HG02852 (cell line): ENCODE measurements at regions not wholly inside any gene's neighbourhood (a gene's known extent, or its start where the extent isn't known, plus 50 kb on each side); places are given as distances from the start of the nearest gene placed in this dataset.

Experiments
- ATAC-seq: cut with Tn5 transposase; IDR thresholded peaks from one replicate; pipeline ENCODE4 v1.9.1; 2021; ENCODE audit warnings: mild to moderate bottlenecking, moderate library complexity; ENCODE audit not compliant: unreplicated experiment

DNA sequence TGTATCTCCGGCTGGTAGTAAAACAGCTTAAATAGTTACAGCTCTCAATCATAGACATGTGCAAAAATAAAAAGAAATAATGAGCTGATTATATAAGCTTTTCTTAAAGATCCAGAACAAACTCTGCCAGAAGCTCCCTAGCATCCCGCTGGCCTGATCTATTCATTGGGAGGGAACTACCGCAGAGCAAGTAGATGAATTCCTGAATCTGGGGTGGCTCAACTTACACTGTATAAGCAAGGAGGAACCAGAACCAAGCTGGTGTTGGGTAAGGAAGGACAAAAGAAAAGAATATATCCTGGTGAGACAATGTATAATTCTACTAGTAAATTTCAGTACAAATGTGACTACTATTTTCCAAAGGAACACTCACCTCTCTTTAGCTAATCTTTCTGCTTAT, 1122.2 kb downstream of the OLFM4 start:
- ATAC-seq: no peak

DNA sequence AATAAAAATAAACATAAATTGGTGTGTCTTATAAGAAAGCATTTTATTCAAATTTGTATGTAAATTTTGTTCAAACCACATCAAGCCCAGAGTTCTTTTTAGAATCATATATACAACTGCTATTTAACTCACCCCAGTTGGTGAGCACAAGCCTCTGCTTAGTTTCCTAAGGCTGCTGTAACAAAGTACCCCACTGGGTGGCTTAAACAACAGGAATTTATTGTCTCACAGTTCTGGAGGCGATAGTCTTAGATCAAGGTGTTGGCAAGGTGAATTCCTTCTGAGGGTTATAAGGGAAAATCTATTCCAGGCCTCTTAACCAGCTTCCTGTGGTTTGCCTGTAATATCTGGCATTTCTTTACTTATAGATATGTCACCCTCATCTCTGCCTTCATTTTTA, 1133.5 kb downstream of the OLFM4 start:
- ATAC-seq: no peak

DNA sequence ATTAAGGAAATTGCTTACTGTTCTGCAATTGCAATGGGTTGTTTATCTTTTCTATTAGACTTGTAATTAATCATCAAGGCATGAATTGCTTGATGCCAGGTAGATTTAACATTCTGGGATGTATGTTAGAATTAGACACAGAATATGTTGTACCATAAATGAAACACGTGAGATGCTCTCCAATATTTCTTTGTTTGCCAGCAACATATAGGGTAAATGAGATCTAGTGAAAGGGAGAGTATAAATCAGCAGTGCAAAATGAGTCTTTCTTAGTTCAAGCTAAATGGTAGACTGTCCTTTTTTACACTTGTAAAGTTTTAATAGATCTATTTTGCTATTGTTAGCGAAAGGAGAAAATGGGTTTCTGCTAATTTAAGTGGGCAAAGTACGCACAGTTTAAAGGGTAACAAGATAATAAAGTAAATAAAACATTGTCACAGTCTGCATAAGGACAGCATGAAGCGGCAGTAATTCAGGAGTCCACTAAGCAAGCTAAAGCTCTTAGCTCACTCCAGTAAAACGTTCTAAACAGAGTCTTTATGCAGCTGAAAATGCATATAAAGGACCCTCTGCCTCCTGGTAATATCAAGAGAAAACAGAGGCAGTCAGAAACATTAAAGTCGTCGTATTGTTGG, 1137.1 kb downstream of the OLFM4 start:
- no peak for ATAC-seq

DNA sequence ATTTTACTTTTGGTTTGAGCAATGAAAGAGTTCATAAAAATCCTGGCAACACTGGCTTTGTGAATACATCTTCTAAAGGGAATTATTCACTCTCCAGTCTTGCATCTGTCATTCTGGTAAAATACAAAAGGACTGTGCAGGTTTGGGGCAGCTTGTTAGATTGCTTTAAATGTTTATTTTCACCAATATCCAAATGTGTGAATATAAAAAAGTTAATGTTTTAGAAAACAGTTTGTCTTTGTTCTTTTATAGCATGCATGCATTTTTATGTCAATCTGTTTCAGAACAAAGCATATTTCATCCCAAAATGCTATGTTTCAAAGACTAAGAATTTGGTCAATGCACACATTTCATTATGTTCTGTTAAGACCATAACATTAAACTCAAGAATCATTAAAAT, 1145.4 kb downstream of the OLFM4 start:
- ATAC-seq: no peak

DNA sequence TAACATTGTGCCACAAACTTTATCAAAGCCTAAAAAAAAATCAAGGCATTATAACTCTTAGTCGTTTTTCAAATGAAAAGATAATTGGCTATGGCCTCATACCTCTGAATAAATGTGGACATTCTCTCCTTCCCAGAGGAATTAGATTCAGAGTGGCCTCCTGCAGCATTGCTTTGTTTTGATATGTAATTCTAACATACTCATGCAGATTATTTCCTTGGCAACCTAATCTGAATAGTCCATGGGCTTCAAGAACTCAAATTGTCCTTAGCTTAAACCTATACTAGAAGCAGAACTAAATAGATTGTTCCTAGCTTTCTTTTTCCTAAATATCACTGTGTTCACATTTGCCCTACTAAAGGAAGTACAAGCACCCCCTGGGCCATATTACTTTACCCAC, 1146.9 kb downstream of the OLFM4 start:
- no peak for ATAC-seq

DNA sequence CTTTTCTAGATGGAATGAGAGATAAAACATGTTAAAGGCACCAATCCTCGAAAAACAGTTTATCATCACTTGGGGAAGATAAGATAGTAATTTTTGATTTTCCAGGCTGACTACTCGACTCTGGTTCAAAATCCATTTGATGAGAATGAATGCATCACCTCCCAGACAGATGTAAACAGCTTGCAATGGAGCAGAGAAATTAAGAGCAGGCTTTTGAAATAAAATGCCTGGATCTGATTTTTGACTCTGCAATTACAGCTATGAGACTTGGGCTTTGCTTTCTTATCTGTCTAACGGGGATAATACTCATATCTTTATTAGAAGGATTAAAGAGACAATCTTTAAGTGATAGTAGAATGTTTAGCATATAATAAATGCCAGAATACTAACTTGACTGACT, 1148.9 kb downstream of the OLFM4 start:
- ATAC-seq: no peak

DNA sequence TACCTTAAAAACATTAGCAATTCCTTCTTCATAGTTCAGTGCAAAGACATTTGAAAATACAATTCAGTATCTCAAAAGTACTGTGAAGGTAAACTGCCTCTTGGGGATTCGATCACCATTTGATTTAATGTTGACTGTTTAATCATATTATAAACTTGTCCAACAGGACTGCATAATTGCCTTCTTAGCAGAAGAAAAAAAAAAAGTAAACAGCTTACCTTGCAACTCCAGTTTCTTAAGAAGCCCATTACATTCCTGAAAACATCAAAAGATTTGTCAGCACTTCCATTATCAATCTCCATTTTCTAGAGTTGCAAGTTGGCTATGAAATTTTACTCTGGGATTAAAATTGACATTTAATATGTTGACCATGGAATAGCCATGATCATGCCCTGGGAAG, 1154.6 kb downstream of the OLFM4 start:
- ATAC-seq: no peak

DNA sequence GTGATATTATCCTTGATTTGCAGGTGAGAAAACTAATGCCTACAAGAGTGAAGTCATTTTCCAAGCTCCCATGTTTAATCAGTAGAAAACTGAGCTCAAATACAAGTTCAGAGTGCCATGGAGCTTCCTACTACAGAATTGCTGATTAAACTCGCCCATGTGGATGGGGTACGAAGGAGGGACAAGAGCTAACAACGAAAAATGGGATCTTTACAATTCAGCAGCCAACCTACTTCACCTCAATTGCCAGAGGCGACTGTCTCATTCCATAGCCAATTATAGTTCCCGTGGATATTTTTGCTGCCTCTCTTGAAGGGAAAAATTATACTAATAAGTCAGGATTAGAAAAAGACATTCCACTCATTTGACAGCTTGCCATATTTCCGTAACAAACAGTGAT, 1155.1 kb downstream of the OLFM4 start:
- no peak for ATAC-seq

DNA sequence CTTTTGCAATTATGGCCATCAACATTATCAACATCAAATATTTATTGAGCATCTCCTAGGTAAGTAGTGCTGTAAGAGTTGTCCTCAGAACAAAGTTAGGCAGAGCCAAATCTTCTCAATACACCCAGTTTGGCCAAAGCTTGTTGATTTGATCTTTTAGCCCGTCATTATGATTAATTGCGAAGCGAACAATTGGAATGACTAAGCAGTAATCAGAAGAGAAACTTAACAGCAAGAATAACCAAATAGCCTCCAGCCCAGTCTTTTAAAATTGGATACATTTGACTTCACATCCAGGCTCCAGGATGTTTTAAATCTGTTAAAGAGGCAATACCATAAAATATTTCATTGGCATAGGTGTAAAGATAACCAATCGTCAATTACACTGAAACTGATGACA, 1156.0 kb downstream of the OLFM4 start:
- ATAC-seq: no peak

DNA sequence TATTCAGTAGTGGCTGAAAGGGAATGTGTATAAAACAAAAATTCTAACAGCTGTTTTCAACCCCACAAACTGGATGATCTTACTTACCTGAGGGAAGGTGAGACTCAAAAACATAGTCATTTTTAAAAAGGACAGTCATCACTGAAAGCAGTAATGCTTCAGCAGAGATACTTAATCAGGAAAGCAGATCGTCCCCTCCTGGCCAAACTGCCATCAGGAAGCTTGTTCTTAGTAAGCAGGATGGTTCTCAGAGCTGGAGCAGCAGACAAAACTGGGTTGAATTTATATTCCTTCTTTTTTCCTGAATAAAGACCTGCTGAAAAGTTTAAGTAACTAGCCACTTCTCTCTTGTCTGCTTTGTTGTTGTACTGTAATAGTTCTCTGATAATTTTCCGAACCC, 1156.5 kb downstream of the OLFM4 start:
- ATAC-seq: no peak

DNA sequence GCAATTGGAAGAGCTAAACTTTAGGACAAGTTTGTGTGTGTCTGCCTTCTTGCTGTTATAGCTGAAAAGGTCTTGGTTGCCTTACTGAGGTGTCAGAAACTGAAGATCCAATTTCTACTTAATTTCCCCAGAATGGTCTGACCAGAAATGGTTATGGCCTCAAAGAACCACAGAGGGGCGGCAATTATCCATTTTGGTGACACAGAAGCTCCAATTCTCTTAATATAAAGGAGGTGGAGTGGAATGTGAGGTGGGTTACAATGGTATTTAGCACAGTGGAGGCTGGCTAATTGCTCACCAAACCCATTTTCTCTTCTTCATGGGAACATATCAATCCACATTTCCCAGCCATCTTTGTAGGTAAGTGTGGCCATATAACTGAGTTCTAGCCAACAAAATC, 1157.2 kb downstream of the OLFM4 start:
- no peak for ATAC-seq

DNA sequence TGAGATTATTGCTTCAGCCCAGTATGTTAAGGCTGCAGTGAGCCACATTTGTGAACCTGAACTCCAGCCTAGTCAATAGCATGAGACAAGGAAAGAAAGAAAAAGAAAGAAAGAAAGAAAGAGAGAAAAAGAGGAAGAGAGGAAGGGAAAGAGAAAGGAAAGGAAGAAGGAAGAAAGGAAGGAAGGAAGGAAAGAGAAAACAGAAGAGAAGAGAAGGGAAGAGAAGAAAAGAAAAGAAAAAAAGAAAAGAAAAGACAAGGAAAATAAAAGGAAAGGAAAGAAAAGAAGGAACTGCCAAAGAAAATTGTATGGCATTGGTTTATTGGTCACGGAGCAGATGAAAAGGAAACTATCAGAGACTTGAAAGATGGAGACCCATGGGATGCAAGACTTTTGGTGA, 1158.8 kb downstream of the OLFM4 start:
- ATAC-seq: no peak

DNA sequence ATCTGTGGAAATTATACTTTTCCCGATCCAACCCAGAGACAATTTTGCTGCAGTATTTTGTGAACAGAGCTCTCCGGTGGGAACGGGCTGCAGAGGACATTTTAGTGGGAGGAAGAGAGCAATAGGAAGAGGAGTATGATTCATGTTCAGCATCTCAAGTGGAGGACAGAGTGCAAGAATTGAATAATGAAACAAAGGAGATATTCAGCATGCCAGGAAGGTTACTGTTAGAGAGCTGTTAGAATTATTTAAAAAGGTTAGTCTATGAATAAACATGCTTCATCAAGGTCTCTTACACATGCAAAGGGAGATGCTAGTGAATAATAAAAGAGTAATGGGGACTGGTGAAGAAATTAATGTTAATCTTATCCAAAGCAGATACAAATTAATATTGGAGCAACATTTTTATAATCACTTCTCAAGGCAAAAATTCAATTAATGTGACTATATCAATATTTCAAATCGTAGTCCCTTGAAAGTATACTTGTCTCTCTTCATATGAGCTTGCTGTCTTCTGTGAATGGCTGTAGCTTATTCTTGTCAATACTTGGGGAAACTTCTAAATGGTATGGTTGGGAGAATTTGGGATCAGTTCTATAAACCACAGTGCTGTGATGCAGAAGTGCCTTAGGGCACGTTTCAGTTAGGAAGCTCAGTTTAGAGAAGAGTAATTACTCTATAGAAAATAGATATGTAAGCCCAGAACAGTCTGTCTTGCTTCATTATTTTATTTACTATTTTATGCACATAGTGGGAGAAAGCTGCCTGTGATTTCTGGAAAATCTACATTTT, 1165.8 kb downstream of the OLFM4 start:
- no peak for ATAC-seq

DNA sequence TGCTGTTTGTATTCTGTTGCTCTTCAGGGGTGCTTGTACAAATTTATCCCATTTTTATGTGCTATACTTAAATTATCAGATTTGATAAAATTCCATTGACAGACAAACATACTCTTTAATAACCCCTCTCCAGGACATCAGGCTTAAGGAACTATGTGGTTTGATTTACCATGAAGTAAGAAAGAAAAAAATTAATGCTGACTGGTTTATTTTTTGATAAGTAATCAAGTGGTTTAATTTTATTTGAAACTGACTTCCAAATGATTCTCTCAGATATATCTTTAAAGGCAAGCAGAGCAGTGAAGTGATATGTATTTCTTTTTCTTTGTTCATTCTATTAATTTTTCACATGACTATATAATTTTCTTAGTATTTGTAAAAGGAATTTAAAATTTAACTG, 1168.1 kb downstream of the OLFM4 start:
- ATAC-seq: no peak

DNA sequence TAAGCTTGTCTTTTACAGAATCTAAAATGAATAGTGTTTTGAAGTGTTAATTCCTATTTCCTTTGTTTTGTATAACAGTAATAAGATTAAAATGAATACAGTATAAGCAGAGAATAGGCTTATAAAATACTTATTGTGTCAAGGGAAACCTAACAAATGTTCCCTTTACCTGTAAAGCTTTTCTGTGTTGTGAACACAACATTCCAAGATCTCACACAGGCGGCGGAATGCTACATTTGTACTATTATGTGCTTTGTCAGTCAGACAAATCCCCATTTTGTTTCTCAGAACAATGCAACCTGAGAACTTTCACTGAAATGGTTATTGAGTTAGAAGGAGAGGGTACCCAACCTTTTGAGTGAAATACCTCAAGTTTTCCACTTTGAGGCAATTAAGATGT, 1170.3 kb downstream of the OLFM4 start:
- no peak for ATAC-seq

DNA sequence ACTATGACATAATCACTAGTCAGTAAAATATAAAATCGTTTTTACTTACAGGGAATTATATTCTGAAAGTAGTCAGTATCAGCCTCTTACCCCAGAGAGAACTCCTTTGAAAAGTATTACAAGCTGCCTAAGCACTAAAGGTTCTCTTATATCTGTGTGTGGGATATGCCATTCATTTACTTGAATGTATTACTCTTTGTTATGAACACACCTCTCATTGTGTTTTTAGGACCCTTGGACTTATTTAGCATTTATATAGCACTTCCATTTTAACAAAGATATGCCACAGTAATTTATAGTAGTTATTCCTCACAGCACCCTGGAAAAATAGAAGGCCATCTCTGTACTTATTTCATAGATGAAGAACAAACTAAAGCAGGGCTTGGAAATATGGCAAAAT, 1178.0 kb downstream of the OLFM4 start:
- no peak for ATAC-seq

DNA sequence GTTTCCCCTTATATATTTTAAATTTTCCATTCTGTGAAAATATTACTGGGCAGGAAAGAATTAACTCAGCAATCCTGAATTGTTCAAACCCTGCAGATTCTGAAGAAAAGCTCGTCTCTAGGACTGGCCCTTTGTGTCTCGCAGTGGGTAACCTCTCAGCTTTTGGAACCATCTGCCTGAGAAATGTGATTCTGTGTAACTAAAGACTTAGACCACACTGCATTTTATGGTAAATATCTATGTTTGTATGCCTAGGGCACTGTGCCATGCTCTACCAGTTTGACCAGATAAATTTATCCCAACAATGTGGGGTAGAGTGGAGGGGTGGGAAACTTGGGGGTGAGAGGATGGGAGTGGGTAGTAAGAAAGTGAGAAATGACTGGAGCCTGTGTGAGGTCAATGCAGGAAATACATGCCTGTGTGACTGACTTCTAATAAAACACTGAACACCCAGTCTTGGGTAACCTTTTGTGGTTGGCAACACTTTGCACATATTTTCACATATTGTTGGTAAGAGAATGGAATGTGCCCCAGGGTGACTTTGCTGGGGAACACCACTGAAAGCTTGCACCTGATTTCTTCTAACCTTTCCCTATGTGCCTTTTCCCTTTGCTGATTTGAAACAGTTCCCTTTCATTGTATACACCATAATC, 1181.9 kb downstream of the OLFM4 start:
- no peak for ATAC-seq

DNA sequence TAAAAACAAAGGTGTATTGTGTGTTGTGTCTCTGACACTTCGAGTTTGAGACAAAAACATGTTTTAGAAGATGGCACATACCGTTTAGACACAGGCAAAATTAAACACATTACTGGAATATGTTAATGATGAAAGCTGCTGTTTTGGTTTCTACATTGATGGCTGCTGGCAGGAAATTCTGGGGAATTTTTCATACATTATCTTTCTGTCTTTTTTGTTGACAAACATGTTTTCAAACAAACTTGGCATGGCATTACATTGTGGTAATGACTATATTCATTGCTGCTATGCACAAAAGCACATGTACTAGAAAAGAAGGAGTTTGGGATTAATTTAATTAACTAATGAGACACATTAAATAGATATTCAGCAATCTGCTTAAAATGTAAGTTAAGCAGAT, 1187.6 kb downstream of the OLFM4 start:
- ATAC-seq: no peak

DNA sequence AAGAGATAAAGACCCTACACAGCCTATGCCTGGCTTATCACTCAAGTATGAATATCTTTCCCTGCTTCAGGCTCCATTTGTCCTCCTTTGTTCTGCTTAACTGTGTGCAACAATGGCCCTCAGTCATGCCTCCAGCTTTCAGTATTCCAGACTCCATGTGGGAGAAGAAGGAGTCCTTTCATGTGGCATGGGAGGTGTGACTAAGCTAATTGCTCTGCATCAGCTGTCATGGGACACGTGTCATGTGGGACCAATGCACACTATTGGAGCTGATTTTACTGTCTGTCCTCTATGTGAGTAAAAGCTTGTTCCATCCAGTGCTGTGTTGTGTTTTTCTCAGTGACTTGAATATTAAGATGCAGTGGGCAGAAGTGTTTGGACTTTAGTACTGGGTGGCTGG, 1198.3 kb downstream of the OLFM4 start:
- no peak for ATAC-seq

DNA sequence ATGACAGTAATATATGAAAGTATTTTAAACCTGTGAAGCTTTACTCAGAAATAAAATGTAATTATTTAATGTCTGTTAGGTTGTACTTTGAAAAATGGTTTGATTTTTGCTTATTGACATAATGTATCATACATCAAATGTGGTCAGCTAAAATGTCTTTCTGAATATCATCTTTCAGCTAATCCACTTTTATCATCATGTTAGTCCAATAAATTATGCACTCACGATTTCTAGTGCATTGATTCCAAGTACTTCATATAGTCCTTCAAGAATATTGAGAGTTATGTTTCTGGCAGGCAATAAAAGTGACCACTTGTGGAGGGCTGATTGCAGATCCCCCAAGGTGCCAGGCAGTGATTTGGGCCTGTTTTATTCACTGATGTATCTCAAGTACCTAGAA, 1204.1 kb downstream of the OLFM4 start:
- ATAC-seq: no peak

DNA sequence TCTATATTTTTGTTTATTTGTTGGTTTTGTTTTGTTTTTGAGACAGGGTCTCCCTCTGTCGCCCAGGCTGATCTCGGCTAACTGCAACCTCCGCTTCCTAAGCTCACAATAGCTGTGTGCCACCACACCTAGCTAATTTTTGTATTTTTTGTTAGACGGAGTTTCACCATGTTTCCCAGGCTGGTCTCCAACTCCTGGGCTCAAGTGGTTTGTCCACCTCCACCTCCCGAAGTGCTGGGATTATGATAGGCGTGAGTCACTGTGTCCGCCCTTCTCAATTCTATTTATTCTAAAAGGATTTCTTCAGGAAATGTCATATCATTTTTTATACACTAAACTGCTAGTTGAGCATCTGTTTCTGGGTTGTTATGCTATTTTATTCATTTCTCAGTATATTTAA, 1206.0 kb downstream of the OLFM4 start:
- no peak for ATAC-seq

DNA sequence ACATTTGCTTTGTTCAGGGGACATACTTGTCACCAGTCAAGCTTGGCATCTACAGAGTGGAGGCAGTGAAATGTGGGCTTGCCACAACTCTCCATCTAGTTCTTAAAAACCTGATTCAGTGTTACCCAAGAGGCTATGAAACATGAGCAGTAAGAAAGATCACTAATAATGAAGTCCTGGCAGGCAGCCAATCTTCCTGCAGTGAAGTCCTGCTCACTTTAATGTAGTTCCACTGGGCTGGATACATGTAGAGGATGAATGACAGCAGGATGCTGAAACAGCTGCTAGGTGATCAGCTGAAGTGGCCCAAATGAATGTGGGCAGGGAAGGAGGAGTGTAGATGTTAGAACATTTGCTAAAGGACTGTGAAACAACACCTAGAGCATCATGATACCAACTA, 1213.1 kb downstream of the OLFM4 start:
- no peak for ATAC-seq
